HG03565 (cell line): ENCODE measurements at regions not wholly inside any gene's neighbourhood (a gene's known extent, or its start where the extent isn't known, plus 50 kb on each side); places are given as distances from the start of the nearest gene placed in this dataset.
"Not testable (repeated sequence)": the region's sequence is repeated elsewhere in the genome, so short reads cannot be mapped to it uniquely, and the experiment has no call there.

Experiments
- ATAC-seq: cut with Tn5 transposase; IDR thresholded peaks from one replicate; pipeline ENCODE4 v1.9.1; 2021; ENCODE audit warnings: mild to moderate bottlenecking, moderate library complexity; ENCODE audit not compliant: unreplicated experiment

DNA sequence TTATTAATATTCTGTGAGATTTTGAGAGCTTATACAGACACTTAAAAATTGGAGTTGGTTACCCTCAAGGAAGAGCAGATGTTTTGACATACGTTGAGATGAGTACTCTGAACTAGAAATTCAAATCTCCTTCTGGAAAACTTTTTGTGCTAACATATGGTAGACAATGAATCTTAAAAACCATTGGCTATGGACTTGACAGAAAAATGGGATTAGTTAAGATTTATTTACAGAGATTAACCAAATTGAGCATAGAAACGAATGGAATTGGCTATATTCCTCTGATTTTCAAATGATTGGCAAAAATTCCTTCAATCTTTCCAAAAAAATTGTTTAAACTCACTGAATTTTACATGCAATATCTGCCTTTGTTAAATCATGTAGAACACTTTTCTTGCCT lies 1392.9 kb downstream of the BRINP3 start:
- no peak for ATAC-seq

DNA sequence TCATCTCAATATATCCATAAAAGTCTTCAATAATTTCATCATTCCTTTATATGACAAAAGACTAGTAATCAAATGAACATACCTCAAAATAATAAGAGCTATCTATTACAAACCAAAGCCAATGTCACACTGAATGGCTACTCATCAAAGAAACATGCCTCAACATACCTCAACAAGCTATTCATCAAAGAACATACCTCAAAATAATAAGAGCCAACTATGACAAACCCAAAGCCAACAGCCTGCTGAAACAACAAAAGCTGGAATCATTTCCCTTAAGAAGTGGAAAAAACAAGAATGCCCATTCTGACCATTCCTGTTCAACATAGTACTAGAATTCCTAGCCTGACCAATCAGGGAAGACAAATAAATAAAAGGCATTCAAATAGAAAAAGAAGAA lies 1373.7 kb downstream of the BRINP3 start:
- no peak for ATAC-seq

DNA sequence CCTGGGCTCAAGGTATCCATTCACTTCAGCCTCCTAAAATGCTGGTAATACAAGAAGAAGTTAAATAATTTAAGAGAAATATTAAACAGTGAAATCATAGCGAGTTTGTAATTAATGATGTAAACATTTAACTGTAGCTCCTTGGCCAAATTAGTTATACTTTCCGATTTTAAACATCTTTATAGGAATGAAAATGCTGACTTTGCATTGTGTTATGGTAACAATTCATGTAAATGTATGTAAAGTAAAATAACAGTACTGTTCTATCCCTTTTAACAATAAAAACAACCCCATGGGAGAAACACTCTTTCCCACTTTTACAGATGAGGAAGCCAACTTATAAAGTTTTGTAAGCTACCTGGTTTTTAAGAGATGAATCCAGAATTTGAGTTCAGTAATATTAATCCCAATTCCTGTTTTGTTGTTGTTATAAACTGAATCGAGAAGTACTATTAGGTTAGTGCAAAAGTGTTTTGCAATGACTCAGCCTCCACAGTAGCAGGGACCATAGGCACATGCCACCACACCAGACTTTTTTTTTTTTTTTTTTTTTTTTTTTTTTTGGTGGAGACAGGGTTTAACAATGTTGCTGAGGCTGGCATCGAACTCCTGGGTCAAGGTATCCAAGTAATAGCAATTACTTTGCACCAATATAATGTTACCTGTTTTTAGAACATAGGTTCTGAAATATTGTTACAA lies 1360.4 kb downstream of the BRINP3 start:
- ATAC-seq, result no peak

DNA sequence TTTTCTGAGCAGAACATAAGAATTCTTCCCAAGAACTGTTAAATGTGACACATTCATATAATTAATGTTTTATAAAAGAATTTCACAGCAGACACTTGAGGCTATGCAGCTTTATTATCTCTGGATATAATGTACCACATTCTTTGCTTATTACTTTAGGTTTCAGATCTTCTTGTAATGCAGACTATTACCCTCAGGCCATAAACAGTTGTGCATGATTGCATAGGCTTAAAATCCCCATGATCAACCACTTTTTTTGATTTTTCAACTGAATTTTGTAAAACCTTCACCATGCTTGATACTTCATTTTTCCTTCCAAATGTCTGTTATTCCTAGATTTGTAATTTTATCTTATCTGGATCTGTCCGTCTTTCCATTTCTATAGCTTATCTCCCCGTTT lies 1355.7 kb downstream of the BRINP3 start:
- no peak for ATAC-seq

DNA sequence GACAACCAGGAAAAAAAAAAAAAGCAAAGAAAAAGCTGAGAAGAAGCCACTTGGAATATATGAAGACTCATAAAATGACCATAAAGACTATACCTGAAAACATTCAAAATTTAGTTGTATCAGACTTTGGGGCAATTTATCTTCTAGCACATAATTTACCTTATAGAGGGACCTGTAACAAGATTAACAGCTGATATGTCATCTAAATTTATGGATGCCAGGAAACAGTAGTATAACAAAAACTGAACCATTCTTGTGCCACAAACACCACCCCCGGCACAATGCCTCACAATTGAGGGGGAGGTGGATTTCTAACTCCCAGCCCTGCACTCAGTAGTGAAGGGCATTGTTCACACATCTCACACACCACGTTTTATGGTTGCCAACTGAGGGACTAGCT lies 1352.0 kb downstream of the BRINP3 start:
- ATAC-seq, result no peak

DNA sequence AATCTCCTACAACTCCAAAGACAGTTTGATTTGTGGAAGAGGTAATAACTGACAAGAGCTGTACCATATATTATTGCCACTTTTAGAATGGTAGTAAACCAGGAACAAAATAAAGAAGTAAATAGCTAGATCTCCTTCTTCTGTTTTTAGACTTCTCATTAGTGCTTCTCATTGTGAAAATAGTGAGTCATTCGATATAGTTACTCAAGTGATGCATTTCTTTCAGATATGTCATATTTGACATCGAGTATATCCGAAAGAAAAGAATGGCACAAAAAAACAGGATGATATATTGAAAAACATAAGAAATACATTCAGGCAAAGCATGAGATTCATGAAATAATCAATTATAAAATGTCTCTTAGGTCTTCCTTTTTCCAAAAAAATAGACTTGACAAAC lies 1346.1 kb downstream of the BRINP3 start:
- ATAC-seq, result no peak

DNA sequence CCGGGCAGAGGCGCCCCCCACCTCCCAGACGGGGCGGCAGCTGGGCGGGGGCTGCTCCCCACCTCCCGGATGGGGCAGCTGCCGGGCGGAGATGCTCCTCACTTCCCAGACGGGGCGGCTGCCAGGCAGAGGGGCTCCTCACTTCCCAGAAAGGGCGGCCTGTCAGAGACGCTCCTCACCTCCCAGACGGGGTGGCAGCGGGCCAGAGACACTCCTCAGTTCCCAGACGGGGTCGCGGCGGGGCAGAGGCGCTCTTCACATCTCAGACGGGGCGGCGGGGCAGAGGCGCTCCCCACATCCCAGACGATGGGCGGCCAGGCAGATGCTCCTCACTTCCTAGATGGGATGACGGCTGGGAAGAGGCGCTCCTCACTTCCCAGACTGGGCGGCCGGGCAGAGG lies 1337.9 kb downstream of the BRINP3 start:
- ATAC-seq, result not testable (repeated sequence)

DNA sequence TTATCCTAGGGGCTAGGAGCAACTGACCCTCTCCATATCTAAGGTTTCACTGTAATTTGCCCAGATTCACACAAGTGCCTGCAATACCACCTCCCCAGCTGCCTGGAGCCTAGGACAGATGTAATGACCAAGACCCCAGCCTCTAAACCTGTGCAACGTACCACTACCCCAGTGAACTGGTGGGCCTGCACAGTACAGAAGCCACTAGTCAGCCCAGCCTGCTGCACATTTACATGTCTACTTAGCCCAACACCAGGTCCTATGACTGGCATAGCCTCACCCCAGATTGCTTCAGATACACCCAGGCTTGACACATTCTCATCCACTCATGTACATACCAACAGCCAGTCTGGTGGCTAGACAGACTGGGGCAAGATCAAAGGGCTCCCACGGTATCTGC lies 1336.6 kb downstream of the BRINP3 start:
- ATAC-seq, result no peak

DNA sequence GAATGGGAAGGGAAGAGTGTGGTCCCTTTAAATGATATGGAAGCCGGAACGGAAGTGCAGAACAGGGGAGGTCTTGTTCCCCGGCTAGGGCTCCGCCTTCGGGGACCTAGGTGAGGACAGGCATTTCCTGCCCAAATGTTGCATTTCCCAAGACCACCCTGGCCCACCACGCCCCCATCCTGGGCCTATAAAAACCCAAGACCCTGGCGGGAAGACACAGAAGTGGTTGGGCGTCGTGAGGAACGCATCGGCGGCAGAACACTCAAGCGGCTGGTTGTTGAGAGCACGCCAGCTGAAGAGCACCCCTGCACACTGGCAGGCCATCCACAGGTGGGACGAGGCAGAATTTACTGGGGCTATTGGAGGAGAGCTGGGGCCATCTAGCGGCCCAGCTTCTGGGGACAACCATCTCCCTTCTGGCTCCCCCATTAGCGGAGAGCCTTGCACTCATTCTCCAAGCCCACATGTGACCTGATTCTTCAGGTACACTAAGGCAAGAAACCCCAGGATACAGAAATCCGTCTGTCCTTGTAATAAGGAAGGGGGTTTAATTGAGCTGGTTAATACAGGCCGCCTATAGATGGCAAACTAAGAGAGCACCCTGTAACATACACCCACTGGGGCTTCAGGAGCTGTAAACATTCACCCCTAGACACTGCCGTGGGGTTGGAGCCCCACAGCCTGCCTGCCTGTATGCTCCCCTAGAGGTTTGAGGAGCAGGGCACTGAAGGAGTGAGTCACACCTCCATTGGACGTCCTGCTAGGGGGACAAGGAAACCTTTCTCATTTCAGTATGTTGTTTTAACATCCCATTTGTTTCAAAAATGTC lies 1327.9 kb downstream of the BRINP3 start:
- no peak for ATAC-seq

DNA sequence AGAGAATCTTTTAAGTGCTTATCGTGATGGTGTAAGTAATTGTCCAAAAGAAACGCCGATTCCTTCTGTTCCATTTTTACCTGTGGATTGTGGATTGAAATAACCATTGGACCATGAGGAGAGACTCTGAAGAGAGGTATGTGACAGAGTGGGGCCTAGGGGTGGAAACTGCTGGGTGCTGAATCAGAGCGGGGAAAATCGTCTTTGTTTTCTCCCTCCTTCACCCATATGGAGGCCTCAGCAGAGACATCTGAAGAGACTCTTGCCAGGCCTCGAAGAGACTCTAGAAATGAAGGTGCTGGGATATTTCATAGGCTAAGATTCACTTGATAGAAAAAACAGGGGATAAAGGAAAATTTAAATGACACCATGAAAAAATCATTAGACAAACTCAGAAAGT lies 1327.0 kb downstream of the BRINP3 start:
- no peak for ATAC-seq

DNA sequence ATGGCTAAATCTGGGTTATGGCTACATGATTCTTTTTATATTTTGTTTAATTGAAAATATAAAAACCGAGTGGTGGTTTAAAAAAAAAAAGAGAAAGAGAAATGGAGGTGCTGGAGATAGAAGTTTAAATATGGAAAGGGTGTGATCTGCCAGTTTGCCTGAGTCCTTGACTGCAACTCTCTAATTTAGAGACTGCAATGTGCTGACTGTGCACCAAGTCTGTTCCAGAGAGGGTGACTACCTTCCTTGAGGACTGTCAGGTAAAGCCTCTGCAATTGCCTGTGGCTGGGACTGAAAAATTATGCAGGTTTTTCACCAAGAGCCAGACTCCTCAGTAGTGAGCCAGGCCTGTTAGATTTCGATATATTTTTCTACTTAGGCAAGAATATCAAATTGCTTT lies 1326.3 kb downstream of the BRINP3 start:
- no peak for ATAC-seq

DNA sequence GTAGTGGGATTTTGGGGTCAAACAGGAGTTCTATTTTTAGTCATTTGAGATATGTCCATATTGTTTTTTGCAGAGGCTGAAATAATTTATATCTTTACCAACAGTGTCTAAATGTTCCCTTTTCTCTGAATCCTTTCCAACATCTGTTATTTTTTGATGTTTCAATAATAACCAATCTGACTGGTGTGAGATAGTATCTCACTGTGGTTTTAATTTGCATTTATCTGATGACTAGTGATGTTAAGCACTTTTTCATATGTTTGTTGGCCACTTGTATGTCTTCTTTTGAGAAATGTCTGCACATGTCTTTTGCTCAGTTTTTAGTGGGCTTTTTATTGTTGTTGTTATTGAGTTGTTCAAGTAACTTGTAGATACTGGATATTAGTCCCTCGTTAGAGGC lies 1325.0 kb downstream of the BRINP3 start:
- ATAC-seq, result no peak

DNA sequence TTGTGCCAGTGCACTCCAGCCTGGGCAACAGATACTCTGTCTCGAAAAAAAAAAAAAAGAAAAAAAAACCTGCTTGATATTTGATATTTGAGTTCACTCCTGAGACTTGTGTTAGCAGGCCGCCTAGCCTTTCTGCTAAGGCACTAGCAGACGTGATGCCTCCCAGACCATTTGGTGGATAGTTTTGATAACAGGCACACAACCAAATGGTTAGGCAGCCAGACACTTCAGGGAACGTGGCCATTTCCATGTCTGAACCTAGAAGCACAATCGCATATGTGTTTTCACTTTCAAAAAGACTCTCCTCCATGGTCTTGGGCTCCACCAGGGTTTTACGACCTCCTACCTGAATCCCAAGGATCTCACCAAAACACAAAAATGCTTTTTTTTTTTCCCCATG lies 1319.5 kb downstream of the BRINP3 start:
- no peak for ATAC-seq

DNA sequence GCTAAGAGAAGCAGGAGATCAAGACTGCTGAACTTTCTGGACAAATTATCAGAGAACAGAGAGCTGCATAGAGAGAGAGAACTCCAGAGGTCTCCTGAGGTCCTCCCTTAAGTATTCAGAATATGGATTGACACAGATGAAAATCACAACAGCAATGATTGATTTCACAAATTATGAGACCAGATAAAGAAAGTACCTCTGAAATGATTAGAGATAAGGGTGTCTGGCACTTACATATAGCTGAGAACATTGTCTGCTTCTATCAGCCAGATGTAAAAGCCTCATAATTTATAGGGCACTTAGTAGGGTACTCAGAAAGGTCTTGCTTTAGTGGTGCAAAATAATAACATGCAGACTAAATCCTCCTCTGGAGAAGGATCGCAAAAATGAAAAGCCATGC lies 1301.8 kb downstream of the BRINP3 start:
- ATAC-seq, result no peak

DNA sequence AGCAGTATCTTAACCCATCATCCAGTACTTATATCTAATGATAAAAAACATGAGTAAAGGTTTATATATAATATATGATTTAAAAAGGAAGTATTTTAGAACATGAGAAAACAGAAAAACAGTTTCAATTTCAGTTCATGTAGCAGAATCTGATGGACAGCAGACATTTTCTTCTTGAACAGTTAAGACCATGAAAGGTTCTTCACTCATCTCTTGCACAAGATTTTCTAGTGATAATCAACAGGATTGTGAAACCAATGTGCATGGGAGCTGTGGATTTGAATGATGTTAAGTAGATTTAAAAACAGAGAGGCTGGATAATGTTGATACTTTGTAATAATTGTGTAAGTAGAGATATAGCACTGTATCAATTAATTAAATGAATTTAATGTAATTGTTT lies 1297.6 kb downstream of the BRINP3 start:
- ATAC-seq, result no peak

DNA sequence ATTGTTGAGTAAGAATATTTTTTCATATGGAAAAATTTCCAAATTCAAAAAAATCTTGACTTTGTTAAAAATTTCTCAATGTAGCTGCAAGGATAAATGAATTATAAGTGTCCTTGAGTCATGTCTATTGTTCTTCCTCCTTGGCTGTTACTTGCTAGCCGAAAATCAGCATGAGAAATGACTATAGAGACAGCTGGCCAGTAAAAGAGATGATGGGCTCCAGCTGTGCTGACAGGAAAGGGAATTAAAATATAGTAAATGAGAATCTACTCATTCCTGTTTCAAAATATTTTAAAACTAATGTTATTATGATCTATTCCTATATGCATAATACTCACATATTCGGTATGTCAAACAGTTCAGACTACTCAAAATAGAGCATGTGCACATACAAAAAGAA lies 1292.6 kb downstream of the BRINP3 start:
- no peak for ATAC-seq

DNA sequence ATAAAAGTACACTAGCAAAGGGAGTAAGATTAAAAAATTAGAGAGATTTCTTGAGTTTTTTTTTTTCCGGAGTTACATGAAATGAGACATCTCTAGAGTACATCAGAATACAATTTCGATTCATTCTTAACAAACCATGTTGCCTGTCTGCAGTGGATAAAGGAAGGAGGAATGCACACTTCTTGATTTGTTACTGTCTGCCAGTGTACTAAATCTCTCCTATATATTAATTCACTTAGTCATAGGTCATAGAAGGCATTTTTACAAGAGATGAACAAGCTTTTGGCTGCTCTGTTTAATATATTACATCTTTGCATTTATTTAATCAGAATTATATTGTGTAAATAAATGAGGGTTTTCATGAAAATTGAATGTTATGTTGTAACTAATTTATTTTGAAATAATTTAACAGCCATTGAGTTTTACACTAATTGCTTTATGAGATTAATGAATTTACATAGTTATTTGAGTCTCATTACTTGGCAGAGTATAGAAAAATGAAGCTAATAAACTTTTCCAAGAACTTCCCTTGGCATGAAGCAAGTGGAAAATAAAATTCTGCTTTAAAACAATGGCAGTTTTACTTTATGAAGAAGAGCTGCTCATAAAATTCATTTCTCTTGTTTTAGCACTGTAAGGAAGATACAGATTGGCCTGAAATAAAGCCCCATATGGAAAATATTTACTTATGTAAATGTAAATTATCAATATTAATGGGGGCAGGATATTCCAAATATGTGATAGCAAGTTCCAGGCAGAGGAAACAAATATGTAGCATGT lies 1284.7 kb downstream of the BRINP3 start:
- no peak for ATAC-seq

DNA sequence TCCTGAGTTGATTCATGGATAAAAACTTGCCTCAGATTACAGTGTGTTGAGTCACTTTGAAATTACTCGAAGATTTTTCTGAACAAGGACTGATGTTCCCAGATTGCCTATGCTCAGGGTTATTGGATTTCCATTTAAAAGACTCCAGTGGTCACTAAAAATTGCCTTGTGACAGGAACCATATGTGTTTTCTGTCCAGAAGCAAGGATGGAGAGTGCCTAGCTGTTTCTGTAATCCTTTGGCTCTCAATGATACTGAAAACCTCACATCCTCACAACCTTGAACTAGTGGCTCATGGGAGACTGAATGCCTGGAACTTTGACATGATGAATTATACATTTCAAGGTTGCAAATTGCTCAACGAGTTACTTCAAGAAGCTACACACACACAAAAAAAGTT lies 1271.8 kb downstream of the BRINP3 start:
- ATAC-seq, result no peak

DNA sequence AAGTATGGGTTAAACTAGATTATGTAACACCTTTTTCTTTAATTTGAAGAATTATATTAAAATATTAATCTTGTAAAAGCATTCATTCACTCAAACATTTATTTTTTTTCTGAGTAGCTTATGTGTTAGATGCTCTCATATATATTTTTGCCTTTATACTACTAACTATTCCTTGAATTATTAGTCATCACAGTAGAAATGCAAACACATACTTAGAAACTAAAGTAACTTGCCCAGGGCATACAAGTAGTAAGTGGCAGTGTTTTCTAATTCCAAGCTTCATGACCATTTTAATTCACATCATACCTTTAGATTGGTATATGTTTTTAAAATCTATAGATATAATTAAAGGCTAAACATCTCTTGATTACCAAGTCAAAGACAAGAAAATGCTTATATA lies 1271.0 kb downstream of the BRINP3 start:
- no peak for ATAC-seq

DNA sequence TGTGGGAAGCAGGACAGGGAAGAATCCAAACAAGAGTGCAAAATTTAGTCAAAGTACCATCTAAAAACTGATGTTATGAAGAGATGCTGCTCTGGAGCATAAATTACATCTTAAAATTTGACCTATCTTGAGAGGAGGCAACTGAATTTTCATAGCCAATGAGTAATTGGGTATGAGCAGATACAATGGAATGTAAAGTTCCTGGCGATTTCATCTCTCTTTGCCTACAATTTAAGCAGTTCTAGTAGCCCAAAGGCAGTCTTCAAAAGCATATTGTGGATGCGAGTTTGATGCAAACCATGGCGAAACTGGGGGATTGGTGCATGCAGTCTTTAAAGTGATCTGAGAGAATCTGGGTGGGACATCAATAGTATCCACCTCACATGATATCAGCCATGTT lies 1265.9 kb downstream of the BRINP3 start:
- no peak for ATAC-seq

DNA sequence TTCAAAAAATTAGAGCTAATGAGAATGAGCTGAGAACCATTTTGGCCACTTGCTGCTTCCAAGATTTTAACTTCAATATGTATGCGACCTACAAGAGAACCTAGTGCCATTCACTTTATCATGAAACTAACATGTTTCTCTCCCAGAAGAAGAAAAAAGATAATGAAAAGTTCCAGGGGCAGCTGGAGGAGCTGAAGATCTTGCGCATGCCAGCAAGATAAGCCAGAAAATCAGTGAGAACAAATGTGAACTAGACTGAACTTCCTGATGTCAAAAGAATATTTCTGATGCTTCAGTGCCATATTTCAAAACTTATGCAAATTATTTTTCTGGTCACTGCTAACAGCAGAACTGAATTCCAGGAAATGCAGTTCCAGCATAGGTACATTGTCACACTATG lies 1265.1 kb downstream of the BRINP3 start:
- ATAC-seq, result no peak

DNA sequence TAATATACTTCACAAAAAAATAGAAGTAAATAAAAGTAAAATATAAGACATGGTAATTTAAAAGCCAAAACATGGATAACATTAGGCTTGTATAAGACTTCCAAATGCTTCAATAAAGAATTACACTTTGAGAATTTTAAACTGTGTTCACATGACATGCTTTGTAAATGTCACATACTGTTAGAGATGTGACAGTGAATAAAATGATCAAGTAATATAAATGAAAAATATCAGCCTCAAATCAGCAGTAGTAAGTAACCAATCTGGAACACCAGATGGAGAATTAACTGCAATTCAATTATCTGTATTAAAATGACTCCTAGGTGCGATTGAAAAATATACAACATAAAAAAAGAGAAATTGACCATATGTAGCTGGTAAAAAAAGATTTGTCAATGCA lies 1260.8 kb downstream of the BRINP3 start:
- no peak for ATAC-seq
